Tibial artery (tissue), 4 donors: ENCODE measurements at regions not wholly inside any gene's neighbourhood (a gene's known extent, or its start where the extent isn't known, plus 50 kb on each side); places are given as distances from the start of the nearest gene placed in this dataset.
A peak's percentile ranks its signal among the peaks of the same experiment; 100 is the strongest.

ENCODE experiments used
- DNase-seq, 2 donors: peaks; one replicate each; pipeline ENCODE4 v3.0.0-alpha.2; 2019
- H3K27ac ChIP-seq, 2 donors: fragments of 200-600 bp; sonication (generic) in 1 of 2; 1 replicate in 1 of 2; 2 replicates in 1 of 2; pipeline ENCODE4 v1.5.1; 2018 to 2019; ENCODE audit warnings: mild to moderate bottlenecking in 1 of 2
- H3K27me3 ChIP-seq, 2 donors: fragments of 200-600 bp; sonication (generic) in 1 of 2; one replicate each; pipeline versions ENCODE4 v1.5.1 to v1.6.0; 2016 to 2019
- H3K36me3 ChIP-seq, 3 donors: fragments of 200-600 bp; sonication (generic) in 2 of 3; one replicate each; pipeline ENCODE4 v1.5.1; 2016 to 2019; ENCODE audit warnings: mild to moderate bottlenecking in 2 of 3
- H3K4me1 ChIP-seq, 4 donors: fragments of 200-600 bp; sonication (generic) in 2 of 4; 1 replicate in 3 of 4; 2 replicates in 1 of 4; pipeline ENCODE4 v1.5.1; 2016 to 2019
- H3K4me3 ChIP-seq, 2 donors: fragments of 200-600 bp; sonication (generic) in 1 of 2; 1 replicate in 1 of 2; 2 replicates in 1 of 2; pipeline ENCODE4 v1.5.1; 2018 to 2019; ENCODE audit warnings: mild to moderate bottlenecking in 2 of 2
- H3K9me3 ChIP-seq, 3 donors: fragments of 200-600 bp; sonication (generic) in 1 of 3; one replicate each; pipeline ENCODE4 v1.5.1; 2016 to 2019
- intact Hi-C: fragments of 100-400 bp; cut with DNase I; formaldehyde crosslinking; loops from one replicate; pipeline ENCODE4 v1.15.0; 2023; ENCODE audit warnings: low total_unique reads
- TF ChIP-seq, protein P1 (sequence below), 2 experiments: fragments of 200-600 bp in 1 of 2; fragments of 450-650 bp in 1 of 2; IDR thresholded peaks; one replicate each; pipeline ENCODE4 v1.5.1; 2017 to 2019; ENCODE audit warnings: antibody characterized with exemption in 2 of 2, mild to moderate bottlenecking in 1 of 2, moderate library complexity in 1 of 2

DNA sequence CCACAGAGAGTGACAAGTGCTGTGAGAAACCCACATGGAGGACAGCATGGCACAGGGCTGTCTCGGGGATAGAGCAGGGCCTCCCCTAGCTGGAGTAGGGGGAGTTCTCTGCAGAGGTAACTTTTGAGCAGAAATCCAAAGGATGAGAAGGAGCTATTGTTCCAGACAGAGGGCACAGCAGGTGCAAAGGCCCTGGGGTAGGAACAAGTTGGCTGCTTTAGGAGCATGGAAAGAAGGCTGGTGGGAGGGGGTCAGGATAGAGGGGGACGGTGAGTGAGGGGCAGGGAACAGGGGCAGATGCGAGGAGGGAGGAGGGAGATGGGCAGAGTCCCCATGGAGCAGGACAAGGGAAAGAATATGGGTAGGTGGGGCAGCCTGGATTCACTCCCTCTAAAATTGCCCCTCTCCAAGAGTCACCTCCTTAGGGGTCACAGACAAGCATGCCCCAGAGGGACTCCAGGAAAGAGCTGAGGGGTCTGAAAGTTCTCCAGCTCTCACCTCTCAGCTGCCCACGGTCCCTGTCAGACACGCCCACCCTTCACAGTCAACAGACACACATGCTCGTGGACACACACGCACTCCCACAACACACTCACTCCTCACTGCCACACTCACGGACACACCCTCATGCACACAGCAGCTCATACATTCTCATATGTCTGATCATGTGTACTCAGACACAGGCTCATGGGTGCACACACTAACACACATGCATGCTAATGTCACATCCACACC is 110.7 kb downstream of the LITAF start:
- DNase-seq = peak in 1 of 2 donors; percentile 24
- TF ChIP-seq, protein P1, sequence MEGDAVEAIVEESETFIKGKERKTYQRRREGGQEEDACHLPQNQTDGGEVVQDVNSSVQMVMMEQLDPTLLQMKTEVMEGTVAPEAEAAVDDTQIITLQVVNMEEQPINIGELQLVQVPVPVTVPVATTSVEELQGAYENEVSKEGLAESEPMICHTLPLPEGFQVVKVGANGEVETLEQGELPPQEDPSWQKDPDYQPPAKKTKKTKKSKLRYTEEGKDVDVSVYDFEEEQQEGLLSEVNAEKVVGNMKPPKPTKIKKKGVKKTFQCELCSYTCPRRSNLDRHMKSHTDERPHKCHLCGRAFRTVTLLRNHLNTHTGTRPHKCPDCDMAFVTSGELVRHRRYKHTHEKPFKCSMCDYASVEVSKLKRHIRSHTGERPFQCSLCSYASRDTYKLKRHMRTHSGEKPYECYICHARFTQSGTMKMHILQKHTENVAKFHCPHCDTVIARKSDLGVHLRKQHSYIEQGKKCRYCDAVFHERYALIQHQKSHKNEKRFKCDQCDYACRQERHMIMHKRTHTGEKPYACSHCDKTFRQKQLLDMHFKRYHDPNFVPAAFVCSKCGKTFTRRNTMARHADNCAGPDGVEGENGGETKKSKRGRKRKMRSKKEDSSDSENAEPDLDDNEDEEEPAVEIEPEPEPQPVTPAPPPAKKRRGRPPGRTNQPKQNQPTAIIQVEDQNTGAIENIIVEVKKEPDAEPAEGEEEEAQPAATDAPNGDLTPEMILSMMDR (IDR thresholded peaks at IDR 0.05) = no peak
- intact Hi-C loops = no loop called here
- H3K4me3 ChIP-seq = no peak overlapping the region
- H3K27ac ChIP-seq = no peak overlapping the region
- H3K4me1 ChIP-seq = no peaks in the 10 kb centered on the region
- no peaks in the 10 kb centered on the region for H3K36me3 ChIP-seq
- H3K27me3 ChIP-seq = no peaks in the 10 kb centered on the region
- H3K9me3 ChIP-seq = no peaks in the 10 kb centered on the region

DNA sequence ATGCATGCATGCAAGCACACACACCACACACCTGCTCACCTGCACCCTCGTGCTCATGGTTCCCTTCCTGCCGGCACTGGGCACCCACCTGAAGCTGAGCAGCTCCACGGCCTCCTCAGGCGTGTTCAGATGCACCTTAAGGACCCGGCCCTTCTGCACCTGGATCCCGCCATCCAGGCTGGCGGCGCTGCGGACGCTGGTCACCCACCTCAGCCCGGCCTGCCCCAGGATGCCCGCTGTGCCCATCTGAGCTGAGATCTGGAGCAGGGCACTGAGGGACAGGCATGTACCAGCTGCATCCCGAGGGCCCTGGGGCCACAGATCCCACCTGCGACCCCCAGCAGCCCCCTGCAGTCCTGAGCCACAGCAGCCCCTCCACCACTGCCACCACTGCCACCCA is 110.0 kb downstream of the LITAF start:
- Histone ChIP-seq H3K9me3 (no peaks in the 10 kb centered on the region), H3K4me1 (no peaks in the 10 kb centered on the region), H3K27me3 (no peaks in the 10 kb centered on the region), H3K27ac (no peak overlapping the region), H3K4me3 (no peak overlapping the region), H3K36me3 (no peaks in the 10 kb centered on the region)
- intact Hi-C loops = no loop called here
- DNase-seq = peak in 1 of 2 donors; percentile 57
- TF ChIP-seq, protein P1 (IDR thresholded peaks at IDR 0.05) = no peak

DNA sequence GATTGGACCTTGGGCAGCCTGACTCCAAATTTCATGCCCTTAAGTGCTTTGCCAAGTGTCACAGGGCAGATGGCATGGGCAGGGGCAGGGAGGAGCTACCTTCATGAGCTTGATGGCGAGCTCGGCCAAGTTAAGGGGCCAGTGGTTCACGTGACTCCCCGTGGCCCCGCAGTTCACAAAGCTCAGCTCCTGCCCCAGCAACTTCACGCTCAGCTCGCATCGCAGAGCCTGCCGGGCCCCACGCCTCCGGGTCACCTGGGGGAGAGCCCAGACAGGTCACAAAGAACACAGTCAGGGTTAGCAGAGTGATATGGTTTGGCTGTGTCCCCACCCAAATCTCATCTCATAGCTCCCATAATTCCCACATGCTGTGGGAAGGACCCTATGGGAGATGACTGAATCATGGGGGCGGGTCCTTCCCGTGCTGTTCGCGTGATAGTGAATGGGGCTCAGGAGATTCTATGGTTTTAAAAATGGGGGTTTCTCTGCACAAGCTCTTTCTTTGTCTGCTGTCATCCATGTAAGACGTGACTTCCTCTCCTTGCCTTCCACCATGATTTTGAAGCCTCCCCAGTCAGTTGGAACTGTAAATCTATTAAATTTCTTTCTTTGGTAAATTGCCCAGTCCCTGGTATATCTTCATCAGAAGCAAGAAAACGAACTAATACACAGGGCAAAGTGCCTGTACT is 108.1 kb downstream of the LITAF start:
- intact Hi-C loops = no loop called here
- H3K4me3 ChIP-seq = no peak overlapping the region
- TF ChIP-seq, protein P1 (IDR thresholded peaks at IDR 0.05) = no peak
- no peak overlapping the region for H3K27ac ChIP-seq
- peak in 1 of 2 donors; percentile 34 for DNase-seq
- no peaks in the 10 kb centered on the region for H3K36me3 ChIP-seq
- no peaks in the 10 kb centered on the region for H3K27me3 ChIP-seq
- no peaks in the 10 kb centered on the region for H3K9me3 ChIP-seq
- H3K4me1 ChIP-seq = no peaks in the 10 kb centered on the region

DNA sequence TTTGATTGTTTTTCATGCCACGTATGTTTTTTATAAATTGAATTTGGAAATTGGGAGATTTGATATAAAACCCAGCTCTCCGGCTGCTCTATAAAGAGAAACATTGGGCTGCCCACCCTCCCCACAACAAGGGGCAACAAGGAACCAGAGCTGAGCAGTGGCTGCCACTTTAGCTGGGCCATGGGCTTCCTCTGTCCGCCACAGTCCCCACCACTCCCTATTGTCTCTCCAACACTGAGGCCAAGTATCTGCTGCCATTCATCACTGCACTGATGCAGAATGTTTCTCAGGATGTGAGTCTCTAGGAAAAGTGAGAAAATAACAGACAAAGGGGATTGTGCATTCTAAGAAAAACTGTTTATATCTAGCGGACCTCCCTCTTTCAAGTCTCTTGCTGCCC is 106.8 kb downstream of the LITAF start:
- no peak for DNase-seq
- Histone ChIP-seq H3K36me3 (no peaks in the 10 kb centered on the region), H3K4me3 (no peak overlapping the region), H3K9me3 (no peaks in the 10 kb centered on the region), H3K27me3 (no peaks in the 10 kb centered on the region), H3K4me1 (no peaks in the 10 kb centered on the region), H3K27ac (no peak overlapping the region)
- intact Hi-C loops = no loop called here
- TF ChIP-seq, protein P1 (IDR thresholded peaks at IDR 0.05) = no peak

DNA sequence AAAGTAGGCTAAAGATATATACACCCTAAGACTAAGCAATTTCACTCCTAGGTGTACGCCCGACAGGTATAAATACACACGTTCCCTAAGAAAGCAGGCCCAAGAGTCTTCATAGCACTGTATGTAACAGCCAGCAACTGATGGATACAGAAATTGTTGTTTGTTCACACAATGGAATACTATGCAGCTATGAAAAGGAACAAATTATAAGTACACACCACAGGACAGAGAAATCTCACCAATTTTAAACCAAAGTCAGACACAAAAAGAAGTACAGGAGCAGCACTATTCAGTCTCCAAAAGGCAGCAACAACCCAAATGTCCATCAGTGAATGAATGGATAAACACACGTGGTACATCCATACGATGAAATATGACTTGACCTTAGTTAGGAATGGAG is 106.1 kb downstream of the LITAF start:
- Histone ChIP-seq H3K9me3 (no peaks in the 10 kb centered on the region), H3K27me3 (no peaks in the 10 kb centered on the region), H3K4me1 (no peaks in the 10 kb centered on the region), H3K4me3 (no peak overlapping the region), H3K27ac (no peak overlapping the region), H3K36me3 (no peaks in the 10 kb centered on the region)
- intact Hi-C loops = no loop called here
- no peak for DNase-seq
- TF ChIP-seq, protein P1 (IDR thresholded peaks at IDR 0.05) = no peak
